Keratinocyte (primary cell): ENCODE measurements at regions not wholly inside any gene's neighbourhood (a gene's known extent, or its start where the extent isn't known, plus 50 kb on each side); places are given as distances from the start of the nearest gene placed in this dataset.
"Not testable (repeated sequence)": the region's sequence is repeated elsewhere in the genome, so short reads cannot be mapped to it uniquely, and the experiment has no call there.

ENCODE experiments used
- CTCF ChIP-seq, 3 experiments: IDR thresholded peaks in 1 of 3; conservative IDR thresholded peaks in 1 of 3; optimal IDR thresholded peaks in 1 of 3; 2 replicates in 2 of 3; 3 replicates in 1 of 3; pipeline versions ENCODE3 to v1.5.1; 2011; ENCODE audit warnings: low read length in 3 of 3, mild to moderate bottlenecking in 3 of 3, moderate library complexity in 2 of 3, control low read depth in 1 of 3, inconsistent platforms in 1 of 3; ENCODE audit not compliant: insufficient read depth in 2 of 3; ENCODE audit errors: extremely low read depth in 1 of 3
- EZH2 ChIP-seq: IDR thresholded peaks from one replicate; pipeline ENCODE4 v1.6.1; 2012; ENCODE audit warnings: inconsistent platforms, mild to moderate bottlenecking, low read length, moderate library complexity

GRCh38 chr1:66466695-66467094, 67.3 kb upstream of the SGIP1 start:
- not testable (repeated sequence) for TF ChIP-seq CTCF (optimal IDR thresholded peaks at IDR 0.05 in 1 of 3, IDR thresholded peaks at IDR 0.05 in 1 of 3, conservative IDR thresholded peaks at IDR 0.05 in 1 of 3; ENCODE audit: extremely low read depth in 1 of 3, insufficient read depth in 2 of 3, low read length in 3 of 3); EZH2
